Ishikawa (cell line): ENCODE measurements at regions not wholly inside any gene's neighbourhood (a gene's known extent, or its start where the extent isn't known, plus 50 kb on each side); places are given as distances from the start of the nearest gene placed in this dataset.

Experiments used
- CEBPB ChIP-seq: IDR thresholded peaks from 2 replicates; pipeline ENCODE4 v1.6.1; 2012
- EP300 ChIP-seq: IDR thresholded peaks from 2 replicates; pipeline ENCODE4 v1.6.1; 2012; ENCODE audit warnings: borderline replicate concordance
- FOXM1 ChIP-seq: IDR thresholded peaks from 2 replicates; pipeline ENCODE4 v1.6.1; 2012; ENCODE audit warnings: low read depth, borderline replicate concordance
- YY1 ChIP-seq: IDR thresholded peaks from 2 replicates; pipeline ENCODE4 v1.6.1; 2012; ENCODE audit warnings: low read depth
- TF ChIP-seq, protein P1 (sequence below): IDR thresholded peaks from 2 replicates; pipeline ENCODE4 v1.6.1; 2012
- TF ChIP-seq, protein P2 (sequence below): IDR thresholded peaks from 2 replicates; pipeline ENCODE4 v1.6.1; 2012

DNA sequence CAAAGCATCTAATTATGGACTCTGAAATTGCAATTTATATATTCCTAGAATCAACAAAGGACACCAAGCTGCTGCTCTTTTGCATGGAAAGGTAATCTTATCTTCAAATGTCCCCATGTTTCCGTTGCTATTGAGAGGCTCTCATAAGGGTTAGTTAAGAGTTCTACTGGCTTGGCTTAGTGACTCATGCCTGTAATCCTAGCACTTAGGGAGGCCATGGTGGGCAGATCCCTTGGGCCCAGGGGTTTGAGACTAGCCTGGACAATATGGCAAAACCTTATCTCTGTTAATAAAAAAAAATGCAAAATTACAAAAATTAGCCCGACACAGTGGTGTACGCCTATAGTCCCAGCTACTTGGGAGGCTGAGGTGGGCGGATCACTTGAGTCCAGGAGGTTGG is 93.4 kb upstream of the RAPGEF2 start:
- TF ChIP-seq YY1 (no peak), CEBPB (no peak), EP300 (no peak), FOXM1 (no peak)
- TF ChIP-seq, protein P1, sequence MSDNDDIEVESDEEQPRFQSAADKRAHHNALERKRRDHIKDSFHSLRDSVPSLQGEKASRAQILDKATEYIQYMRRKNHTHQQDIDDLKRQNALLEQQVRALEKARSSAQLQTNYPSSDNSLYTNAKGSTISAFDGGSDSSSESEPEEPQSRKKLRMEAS = no peak
- TF ChIP-seq, protein P2, sequence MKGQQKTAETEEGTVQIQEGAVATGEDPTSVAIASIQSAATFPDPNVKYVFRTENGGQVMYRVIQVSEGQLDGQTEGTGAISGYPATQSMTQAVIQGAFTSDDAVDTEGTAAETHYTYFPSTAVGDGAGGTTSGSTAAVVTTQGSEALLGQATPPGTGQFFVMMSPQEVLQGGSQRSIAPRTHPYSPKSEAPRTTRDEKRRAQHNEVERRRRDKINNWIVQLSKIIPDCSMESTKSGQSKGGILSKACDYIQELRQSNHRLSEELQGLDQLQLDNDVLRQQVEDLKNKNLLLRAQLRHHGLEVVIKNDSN = no peak
